HG02571 (cell line): ENCODE measurements at regions not wholly inside any gene's neighbourhood (a gene's known extent, or its start where the extent isn't known, plus 50 kb on each side); places are given as distances from the start of the nearest gene placed in this dataset.

Experiments
- ATAC-seq: cut with Tn5 transposase; IDR thresholded peaks from one replicate; pipeline ENCODE4 v1.9.1; 2021; ENCODE audit warnings: mild to moderate bottlenecking, moderate library complexity; ENCODE audit not compliant: unreplicated experiment

DNA sequence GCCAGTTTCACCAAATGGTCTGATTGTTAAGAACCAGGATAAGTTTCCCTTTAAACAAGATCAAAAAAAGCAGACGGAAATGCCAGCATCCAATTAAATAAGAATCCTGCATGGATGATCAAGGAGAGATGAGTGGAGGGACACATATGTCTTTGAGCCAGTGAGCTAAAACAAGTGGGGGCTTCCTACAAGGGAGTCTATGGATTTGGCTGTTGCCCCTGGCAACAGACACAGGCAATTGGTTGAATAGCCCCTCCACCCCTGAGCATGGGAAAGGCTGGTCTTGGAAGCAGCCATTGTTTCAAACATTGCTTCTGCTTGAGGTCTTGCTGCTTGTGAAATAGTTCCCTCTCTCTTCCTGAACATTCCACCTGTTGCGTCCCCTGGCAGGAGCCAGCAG lies 374.7 kb upstream of the ERCC4 start:
- ATAC-seq = no peak

GRCh38 chr16:13550254-13550653 lies 369.7 kb upstream of the ERCC4 start:
- no peak for ATAC-seq

GRCh38 chr16:13552062-13552959 lies 367.6 kb upstream of the ERCC4 start:
- ATAC-seq = no peak

DNA sequence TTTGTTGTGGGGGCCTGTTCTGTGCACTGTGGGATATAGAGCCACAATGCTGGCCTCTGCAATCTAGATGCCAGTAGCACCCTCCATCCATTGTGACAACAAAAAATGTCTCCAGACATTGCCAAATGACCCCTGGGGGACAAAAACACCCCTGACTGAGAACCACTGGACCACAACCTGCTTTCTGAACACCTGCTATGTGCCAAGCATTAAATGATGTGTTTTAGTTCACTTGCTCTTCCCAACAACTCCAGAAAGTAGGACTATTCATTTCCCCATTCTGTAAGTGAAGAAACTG lies 367.0 kb upstream of the ERCC4 start:
- no peak for ATAC-seq

GRCh38 chr16:13553453-13553985 lies 366.4 kb upstream of the ERCC4 start:
- no peak for ATAC-seq

GRCh38 chr16:13554005-13554404 lies 365.9 kb upstream of the ERCC4 start:
- no peak for ATAC-seq

- ATAC-seq = no peak
Measured at GRCh38 chr16:13554643-13555042, 365.3 kb upstream of the ERCC4 start.

GRCh38 chr16:13557418-13557817 lies 362.5 kb upstream of the ERCC4 start:
- ATAC-seq = no peak

GRCh38 chr16:13558752-13559151 lies 361.2 kb upstream of the ERCC4 start:
- no peak for ATAC-seq

DNA sequence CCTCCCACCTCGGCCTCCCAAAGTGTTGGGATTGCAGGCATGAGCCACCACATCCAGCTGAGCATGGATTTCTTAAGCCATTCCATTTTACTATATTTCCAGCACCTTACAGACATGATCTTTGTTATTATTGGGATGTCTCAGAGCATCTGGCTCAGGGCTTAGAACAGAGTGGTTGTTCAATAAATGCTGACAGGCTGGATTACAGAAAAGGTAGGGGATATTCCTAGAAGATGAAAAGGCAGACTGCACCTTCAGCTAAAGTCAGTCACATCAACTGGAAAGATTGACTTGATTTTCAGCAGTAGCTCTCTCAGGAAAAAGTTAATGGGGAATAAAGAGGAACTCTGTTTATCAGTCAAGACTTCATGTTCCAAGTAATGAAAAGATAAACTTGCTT lies 360.3 kb upstream of the ERCC4 start:
- no peak for ATAC-seq

GRCh38 chr16:13560151-13560550 lies 359.8 kb upstream of the ERCC4 start:
- no peak for ATAC-seq

- ATAC-seq = no peak
Measured at GRCh38 chr16:13561291-13562070, 358.5 kb upstream of the ERCC4 start.

DNA sequence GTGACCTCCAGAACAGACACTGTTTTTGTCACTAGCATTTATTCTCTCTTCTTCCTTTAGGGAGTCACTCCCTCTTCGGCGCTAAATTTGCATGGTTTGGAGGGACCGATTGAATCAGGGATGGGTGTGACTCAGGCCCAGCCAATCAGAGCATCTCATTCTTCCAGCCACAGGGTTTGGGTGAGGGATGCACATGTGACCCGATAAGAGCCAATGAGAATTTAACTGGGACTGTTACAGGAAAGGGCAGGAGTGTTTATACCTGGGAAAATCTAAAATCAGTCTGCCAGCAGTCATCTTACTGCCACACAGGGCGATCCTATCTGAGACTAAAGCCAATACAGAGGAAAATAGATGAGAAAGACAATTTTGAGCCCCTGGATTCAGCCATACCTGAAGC lies 351.2 kb upstream of the ERCC4 start:
- no peak for ATAC-seq

- no peak for ATAC-seq
Measured at GRCh38 chr16:13569986-13570385, 350.0 kb upstream of the ERCC4 start.

- no peak for ATAC-seq
Measured at GRCh38 chr16:13571036-13571435, 348.9 kb upstream of the ERCC4 start.

DNA sequence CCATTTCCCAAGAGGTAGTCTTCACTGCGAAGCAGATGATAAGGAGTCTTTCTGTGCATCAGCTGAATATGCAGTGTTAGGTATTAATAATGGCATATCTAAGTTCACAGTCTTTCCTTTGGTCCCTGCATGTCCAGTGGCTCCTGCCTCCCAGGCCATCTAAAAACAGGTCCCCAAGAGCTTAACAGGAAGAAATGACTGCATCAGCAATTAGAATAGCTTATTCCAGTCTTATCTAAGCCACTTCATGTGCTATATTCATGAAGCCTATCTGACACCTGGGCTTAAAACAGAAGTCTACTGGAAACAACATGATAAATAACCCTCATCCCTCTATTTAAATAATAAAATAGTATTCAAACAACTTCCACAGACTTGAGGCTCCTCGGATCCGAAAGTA lies 346.1 kb upstream of the ERCC4 start:
- no peak for ATAC-seq

GRCh38 chr16:13586051-13586450 lies 333.9 kb upstream of the ERCC4 start:
- no peak for ATAC-seq

DNA sequence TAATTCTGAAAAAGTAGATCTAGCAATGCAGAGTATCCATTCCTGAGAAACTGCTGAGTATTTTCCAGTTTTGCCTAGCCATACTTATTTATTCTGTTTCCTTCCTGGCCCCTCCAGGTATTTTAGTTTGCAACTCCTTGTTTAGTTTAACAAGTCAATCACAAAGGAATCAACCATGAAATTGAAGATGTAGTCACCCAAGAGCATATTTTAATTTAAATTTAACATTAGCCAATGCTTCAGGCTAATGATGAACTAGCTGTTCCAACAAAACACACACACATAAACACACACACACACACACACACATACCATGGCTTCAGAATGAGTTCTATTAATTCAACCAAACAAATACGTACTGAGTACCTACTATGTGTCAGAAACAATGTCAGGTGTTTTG lies 332.8 kb upstream of the ERCC4 start:
- ATAC-seq = no peak

DNA sequence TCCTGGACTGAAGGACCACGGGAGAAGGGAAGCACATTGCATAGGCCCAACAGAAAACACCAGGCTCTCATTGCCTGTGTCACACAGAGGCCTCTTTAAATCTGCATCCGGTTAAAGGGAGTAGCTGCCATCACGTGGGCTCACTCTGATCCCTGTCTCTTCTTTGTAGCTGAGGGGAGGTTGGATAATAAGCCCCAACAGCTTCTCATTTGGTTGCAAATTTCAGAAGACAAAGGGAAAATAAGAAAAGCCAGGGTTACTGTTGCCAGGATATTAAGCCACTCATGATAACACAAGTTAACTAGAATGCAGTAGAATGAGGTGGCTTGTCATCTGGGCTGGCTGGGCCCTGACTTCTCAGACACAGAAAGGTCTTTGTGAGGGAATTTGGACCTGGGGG lies 325.1 kb upstream of the ERCC4 start:
- ATAC-seq = no peak

DNA sequence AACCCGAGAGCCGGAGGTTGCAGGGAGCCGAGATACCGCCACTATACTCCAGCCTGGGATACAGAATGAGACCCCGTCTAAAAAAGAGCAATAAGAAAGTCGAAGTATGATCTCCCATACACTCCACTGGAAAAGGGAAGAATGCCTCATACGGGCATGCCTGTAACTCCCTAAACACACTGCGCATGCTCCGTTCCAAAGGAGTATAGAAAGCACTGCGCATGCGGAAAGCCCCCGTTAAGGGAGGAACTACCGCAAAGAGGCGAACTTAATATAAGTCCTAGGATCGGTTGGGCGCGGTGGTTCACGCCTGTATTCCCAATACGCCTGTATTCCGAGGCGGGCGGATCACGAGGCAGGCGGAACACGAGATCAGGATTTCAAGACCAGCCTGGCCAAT lies 313.1 kb upstream of the ERCC4 start:
- ATAC-seq = no peak

DNA sequence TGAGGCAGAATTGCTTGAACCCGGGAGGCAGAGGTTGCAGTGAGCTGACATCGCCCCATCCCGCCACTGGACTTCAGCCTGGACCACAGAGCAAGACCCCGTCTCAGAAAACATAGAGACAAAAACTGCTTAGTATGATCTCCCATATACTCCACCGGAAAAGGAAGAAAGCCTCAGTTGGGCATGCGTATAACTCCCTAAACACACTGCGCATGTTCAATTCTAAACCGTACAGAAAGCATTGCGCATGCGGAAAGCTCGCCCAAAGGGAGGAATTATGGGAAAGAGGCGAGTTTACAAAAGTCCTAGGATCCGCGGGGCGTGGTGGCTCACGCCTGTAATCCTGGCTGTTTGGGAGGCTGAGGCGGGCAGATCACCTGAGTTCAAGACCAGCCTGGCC lies 312.7 kb upstream of the ERCC4 start:
- no peak for ATAC-seq

GRCh38 chr16:13611596-13611995 lies 308.4 kb upstream of the ERCC4 start:
- no peak for ATAC-seq
